Panc1 (cell line): ENCODE measurements at regions not wholly inside any gene's neighbourhood (a gene's known extent, or its start where the extent isn't known, plus 50 kb on each side); places are given as distances from the start of the nearest gene placed in this dataset.

Source experiments
- ATAC-seq: fragments of 200-7000 bp; cut with Tn5 transposase; 2 replicates; pipeline ENCODE4 v1.9.1; 2020; ENCODE audit warnings: mild to moderate bottlenecking, moderate library complexity
- BruUV-seq: library from RNA; stranded (reverse); fragments of 400-500 nt; replicated peaks from 2 replicates; lab custom pipeline; 2021; lab: Mats Ljungman, UMichigan
- CTCF ChIA-PET: fragments of 300-600 bp; sonication (Branson Sonifier 250); formaldehyde crosslinking; loops from one replicate; lab custom pipeline; 2022; ENCODE audit warnings: antibody characterized with exemption; lab: Charles Lee
- POLR2A ChIA-PET: fragments of 300-600 bp; sonication (Branson Sonifier 250); formaldehyde crosslinking; loops from one replicate; lab custom pipeline; 2022; ENCODE audit warnings: antibody characterized with exemption; lab: Charles Lee
- DNase-seq: peaks from one replicate; pipeline ENCODE4 v3.0.0-alpha.2; 2010; ENCODE audit warnings: low read depth, low spot score
- H3K27ac ChIP-seq: 2 replicates; pipeline ENCODE4 v1.5.1; 2011; ENCODE audit warnings: mild to moderate bottlenecking, low read length, inconsistent platforms
- H3K27me3 ChIP-seq: fragments of 200-500 bp; sonication (Bioruptor generic); 2 replicates; pipeline ENCODE4 v1.6.0; 2014; ENCODE audit warnings: low read length, inconsistent platforms; ENCODE audit not compliant: control insufficient read depth, insufficient read depth
- H3K36me3 ChIP-seq: fragments of 200-500 bp; sonication (Bioruptor generic); 2 replicates; pipeline ENCODE4 v1.5.1; 2014; ENCODE audit warnings: inconsistent platforms, mild to moderate bottlenecking, low read length, moderate library complexity; ENCODE audit not compliant: control insufficient read depth, insufficient read depth
- H3K4me1 ChIP-seq: 2 replicates; pipeline ENCODE4 v1.5.1; 2011; ENCODE audit warnings: inconsistent platforms, mild to moderate bottlenecking, low read length, moderate library complexity; ENCODE audit not compliant: control insufficient read depth, insufficient read depth
- H3K4me3 ChIP-seq, 2 experiments: 2 replicates each; pipeline ENCODE4 v1.5.1; 2011 to 2012; ENCODE audit warnings: low read depth in 2 of 2, low read length in 2 of 2, mild to moderate bottlenecking in 2 of 2, inconsistent platforms in 1 of 2, moderate library complexity in 1 of 2
- H3K9me3 ChIP-seq: fragments of 200-500 bp; sonication (Bioruptor generic); 2 replicates; pipeline ENCODE4 v1.5.1; 2014; ENCODE audit warnings: low read depth, mild to moderate bottlenecking, inconsistent platforms, low read length, moderate library complexity; ENCODE audit not compliant: control insufficient read depth, insufficient read depth
- CTCF ChIP-seq: fragments of 450-650 bp; IDR thresholded peaks from 2 replicates; pipeline ENCODE4 v1.5.1; 2017; ENCODE audit warnings: mild to moderate bottlenecking
- POLR2AphosphoS5 ChIP-seq: IDR thresholded peaks from 2 replicates; pipeline ENCODE4 v1.6.1; 2012; ENCODE audit warnings: mild to moderate bottlenecking, low read depth, low read length, moderate library complexity
- REST ChIP-seq, 2 experiments: IDR thresholded peaks; 2 replicates each; pipeline ENCODE4 v1.6.1; 2011 to 2012; ENCODE audit warnings: low read depth in 2 of 2, control low read depth in 1 of 2, low read length in 1 of 2, mild to moderate bottlenecking in 1 of 2, moderate library complexity in 1 of 2; ENCODE audit not compliant: insufficient read depth in 1 of 2
- SIN3A ChIP-seq: IDR thresholded peaks from 2 replicates; pipeline ENCODE4 v1.6.1; 2012; ENCODE audit warnings: low read depth, mild to moderate bottlenecking, low read length, moderate library complexity, borderline replicate concordance; ENCODE audit not compliant: insufficient read depth
- TCF7L2 ChIP-seq: IDR thresholded peaks from 2 replicates; pipeline ENCODE4 v1.6.1; 2011; ENCODE audit warnings: mild to moderate bottlenecking, low read depth, low read length, inconsistent platforms
- in situ Hi-C: cut with HindIII; loops from 2 replicates; pipeline ENCODE4 v1.10.0; 2016; ENCODE audit warnings: low sequenced_read_pairs, low pct_unique_long_range_greater_than_20kb
- intact Hi-C: fragments of 100-400 bp; cut with micrococcal nuclease; formaldehyde crosslinking; loops from one replicate; pipeline ENCODE4 v1.10.0; 2022; ENCODE audit not compliant: unreplicated experiment

GRCh38 chr5:153357493-153358112, 132.9 kb upstream of the GRIA1 start:
- CTCF ChIA-PET = no interaction called here
- in situ Hi-C loops = no loop called here
- TF ChIP-seq REST (IDR thresholded peaks at IDR 0.05; ENCODE audit: insufficient read depth in 1 of 2, low read depth in 2 of 2, low read length in 1 of 2) (no peak), POLR2AphosphoS5 (no peak), SIN3A (no peak), TCF7L2 (no peak), CTCF (no peak)

GRCh38 chr5:153358315-153358976, 132.0 kb upstream of the GRIA1 start:
- Histone ChIP-seq H3K9me3 (no peaks in the 10 kb centered on the region), H3K27ac (no peak overlapping the region), H3K4me1 (no peaks in the 10 kb centered on the region), H3K27me3 (no peaks in the 10 kb centered on the region), H3K36me3 (no peaks in the 10 kb centered on the region), H3K4me3 (no peak overlapping the region)
- no TSS peak for BruUV-seq
- intact Hi-C loops (no loop called here), in situ Hi-C loops (no loop called here)
- ATAC-seq (no peak), DNase-seq (no peak)
- ChIA-PET CTCF (no interaction called here), POLR2A (no interaction called here)
- TF ChIP-seq REST (IDR thresholded peaks at IDR 0.05; ENCODE audit: insufficient read depth in 1 of 2, low read depth in 2 of 2, low read length in 1 of 2) = no peak
- no peak for TF ChIP-seq SIN3A
- TF ChIP-seq POLR2AphosphoS5 = no peak

More at GRCh38 chr5:153357493-153358112, 132.9 kb upstream of the GRIA1 start:
- Histone ChIP-seq H3K4me1 (no peaks in the 10 kb centered on the region), H3K4me3 (no peak overlapping the region), H3K9me3 (no peaks in the 10 kb centered on the region), H3K27ac (no peak overlapping the region), H3K27me3 (no peaks in the 10 kb centered on the region; the same call in 1 of the 2 replicates), H3K36me3 (no peaks in the 10 kb centered on the region)
- no TSS peak for BruUV-seq
- DNase-seq (no peak), ATAC-seq (no peak)
- intact Hi-C loops = no loop called here
- POLR2A ChIA-PET = no interaction called here
